WTC11 (cell line): ENCODE measurements at regions not wholly inside any gene's neighbourhood (a gene's known extent, or its start where the extent isn't known, plus 50 kb on each side); places are given as distances from the start of the nearest gene placed in this dataset.
"Not testable (repeated sequence)": the region's sequence is repeated elsewhere in the genome, so short reads cannot be mapped to it uniquely, and the experiment has no call there.

ENCODE experiments used
- ATAC-seq: fragments of 200-7000 bp; cut with Tn5 transposase; 2 replicates; pipeline ENCODE4 v1.10.0; 2021; ENCODE audit warnings: mild to moderate bottlenecking, moderate library complexity
- CTCF ChIA-PET: fragments of 300-600 bp; sonication (Branson Sonifier 250); formaldehyde crosslinking; loops from one replicate; lab custom pipeline; 2021; ENCODE audit warnings: antibody characterized with exemption; lab: Charles Lee
- POLR2A ChIA-PET: fragments of 350-600 bp; sonication (Branson Sonifier 250); formaldehyde crosslinking; loops from one replicate; lab custom pipeline; 2021; ENCODE audit warnings: antibody characterized with exemption; lab: Charles Lee
- DNase-seq: peaks from one replicate; pipeline ENCODE4 v3.0.0; 2021; ENCODE audit warnings: low spot score
- H3K27ac Mint-ChIP-seq: 2 replicates; pipeline ENCODE4 v1.8.0; 2021; ENCODE audit warnings: mixed read lengths
- H3K27me3 Mint-ChIP-seq: 2 replicates; pipeline ENCODE4 v1.8.0; 2021; ENCODE audit warnings: low read depth, mild to moderate bottlenecking, moderate library complexity, mixed read lengths
- H3K36me3 Mint-ChIP-seq: 2 replicates; pipeline ENCODE4 v1.8.0; 2021; ENCODE audit warnings: mixed read lengths
- H3K4me1 Mint-ChIP-seq: 2 replicates; pipeline ENCODE4 v1.8.0; 2022; ENCODE audit warnings: mixed read lengths
- H3K4me3 Mint-ChIP-seq: 2 replicates; pipeline ENCODE4 v1.8.0; 2021; ENCODE audit warnings: mild to moderate bottlenecking, moderate library complexity, mixed read lengths
- H3K9me3 Mint-ChIP-seq: 2 replicates; pipeline ENCODE4 v1.8.0; 2021; ENCODE audit warnings: mixed read lengths
- AR ChIP-seq: fragments of 250-450 bp; sonication (Bioruptor Pico); IDR thresholded peaks from 2 replicates; pipeline ENCODE4 v1.9.0; 2021; ENCODE audit warnings: mild to moderate bottlenecking
- ATF1 ChIP-seq: sonication (generic); formaldehyde crosslinking; IDR thresholded peaks from 2 replicates; pipeline ENCODE4 v1.8.1; 2023; ENCODE audit warnings: mild to moderate bottlenecking, moderate library complexity, missing genetic modification reagents
- ATF3 ChIP-seq: sonication (generic); formaldehyde crosslinking; conservative IDR thresholded peaks from 2 replicates; pipeline ENCODE4 v1.8.1; 2022; ENCODE audit warnings: mild to moderate bottlenecking, missing genetic modification reagents
- ATF6 ChIP-seq: sonication (generic); formaldehyde crosslinking; IDR thresholded peaks from 2 replicates; pipeline ENCODE4 v1.8.1; 2023; ENCODE audit warnings: mild to moderate bottlenecking, missing genetic modification reagents
- CDX4 ChIP-seq: fragments of 250-450 bp; sonication (Bioruptor Pico); IDR thresholded peaks from 2 replicates; pipeline ENCODE4 v1.9.0; 2021; ENCODE audit warnings: moderate library complexity, mild to moderate bottlenecking, inconsistent platforms, borderline replicate concordance
- GABPB1 ChIP-seq: sonication (generic); formaldehyde crosslinking; IDR thresholded peaks from 2 replicates; pipeline ENCODE4 v1.8.1; 2023; ENCODE audit warnings: mild to moderate bottlenecking, missing genetic modification reagents
- HMGA2 ChIP-seq: fragments of 250-450 bp; sonication (Bioruptor Pico); IDR thresholded peaks from 2 replicates; pipeline ENCODE4 v1.4.0; 2021; ENCODE audit warnings: mild to moderate bottlenecking, moderate library complexity
- IRF1 ChIP-seq: sonication (generic); formaldehyde crosslinking; IDR thresholded peaks from 2 replicates; pipeline ENCODE4 v1.8.0; 2023; ENCODE audit warnings: missing genetic modification reagents
- JUN ChIP-seq: sonication (generic); formaldehyde crosslinking; IDR thresholded peaks from 2 replicates; pipeline ENCODE4 v1.8.0; 2023; ENCODE audit warnings: mild to moderate bottlenecking, missing genetic modification reagents
- KAT7 ChIP-seq: sonication (generic); formaldehyde crosslinking; IDR thresholded peaks from 2 replicates; pipeline ENCODE4 v1.8.1; 2023; ENCODE audit warnings: missing genetic modification reagents, mild to moderate bottlenecking, borderline replicate concordance
- MLX ChIP-seq: sonication (generic); formaldehyde crosslinking; IDR thresholded peaks from 2 replicates; pipeline ENCODE4 v1.8.1; 2023; ENCODE audit warnings: mild to moderate bottlenecking, missing genetic modification reagents, moderate library complexity
- MYBL2 ChIP-seq: sonication (generic); formaldehyde crosslinking; IDR thresholded peaks from 2 replicates; pipeline ENCODE4 v1.8.1; 2023; ENCODE audit warnings: mild to moderate bottlenecking, moderate library complexity, missing genetic modification reagents
- NFE2L1 ChIP-seq: sonication (generic); formaldehyde crosslinking; IDR thresholded peaks from 2 replicates; pipeline ENCODE4 v1.8.1; 2023; ENCODE audit warnings: missing genetic modification reagents
- NR2C2 ChIP-seq: sonication (generic); formaldehyde crosslinking; IDR thresholded peaks from 2 replicates; pipeline ENCODE4 v1.8.0; 2022; ENCODE audit warnings: mild to moderate bottlenecking, missing genetic modification reagents
- NR3C1 ChIP-seq: sonication (generic); formaldehyde crosslinking; conservative IDR thresholded peaks from 2 replicates; pipeline ENCODE4 v1.8.1; 2023; ENCODE audit warnings: low read depth, mild to moderate bottlenecking, missing genetic modification reagents
- PRRX2 ChIP-seq: fragments of 250-450 bp; sonication (Bioruptor Pico); IDR thresholded peaks from 2 replicates; pipeline ENCODE4 v1.8.0; 2021; ENCODE audit warnings: mild to moderate bottlenecking
- SMAD4 ChIP-seq: sonication (generic); formaldehyde crosslinking; IDR thresholded peaks from 2 replicates; pipeline ENCODE4 v1.8.0; 2022; ENCODE audit warnings: mild to moderate bottlenecking, missing genetic modification reagents
- SOX15 ChIP-seq: fragments of 250-450 bp; sonication (Bioruptor Pico); IDR thresholded peaks from 2 replicates; pipeline ENCODE4 v1.9.0; 2021; ENCODE audit warnings: mild to moderate bottlenecking
- SP1 ChIP-seq: sonication (generic); formaldehyde crosslinking; conservative IDR thresholded peaks from 2 replicates; pipeline ENCODE4 v1.8.1; 2022; ENCODE audit warnings: missing genetic modification reagents
- USF2 ChIP-seq: sonication (generic); formaldehyde crosslinking; IDR thresholded peaks from 2 replicates; pipeline ENCODE4 v1.8.1; 2023; ENCODE audit warnings: mild to moderate bottlenecking, missing genetic modification reagents, moderate library complexity
- ZBTB21 ChIP-seq: sonication (generic); formaldehyde crosslinking; IDR thresholded peaks from 2 replicates; pipeline ENCODE4 v1.8.1; 2023; ENCODE audit warnings: mild to moderate bottlenecking, missing genetic modification reagents, borderline replicate concordance
- ZNF317 ChIP-seq: sonication (generic); formaldehyde crosslinking; IDR thresholded peaks from 2 replicates; pipeline ENCODE4 v1.8.1; 2023; ENCODE audit warnings: low read depth, mild to moderate bottlenecking, moderate library complexity, missing genetic modification reagents, borderline replicate concordance
- ZNF423 ChIP-seq: fragments of 250-450 bp; sonication (Bioruptor Pico); IDR thresholded peaks from 2 replicates; pipeline ENCODE4 v2.1.2; 2022; ENCODE audit warnings: mild to moderate bottlenecking, moderate library complexity

- DNase-seq (no peak), ATAC-seq (no peak)
- H3K4me3 Mint-ChIP-seq = no peak overlapping the region
- POLR2A ChIA-PET = no interaction called here
- CTCF ChIA-PET = interaction anchor here (1.2 to 1.9 kb wide), 2 partner anchors 12 to 332 kb away, joined by 3 to 7 read pairs; no protein-coding TSS in a partner anchor
- H3K9me3 Mint-ChIP-seq = peaks cover 17% of the 10 kb centered on the region
- no peaks in the 10 kb centered on the region for H3K27me3 Mint-ChIP-seq
- TF ChIP-seq AR (CRISPR knock-in tag) (no peak), ZBTB21 (no peak)
- no peaks in the 10 kb centered on the region for H3K4me1 Mint-ChIP-seq
- 0 out of 2 replicates have a peak, but pooled peaks cover 3% of the 10 kb centered on the region for H3K36me3 Mint-ChIP-seq
- no peak overlapping the region for H3K27ac Mint-ChIP-seq
These were observed 323.7 kb upstream of the FAM78B start for GRCh38 chr1:166490437-166490991.

- peaks cover 39% of the 10 kb centered on the region for H3K9me3 Mint-ChIP-seq
- CTCF ChIA-PET, POLR2A ChIA-PET, H3K4me3 Mint-ChIP-seq, H3K4me1 Mint-ChIP-seq, H3K27ac Mint-ChIP-seq, DNase-seq, H3K36me3 Mint-ChIP-seq, ATAC-seq, H3K27me3 Mint-ChIP-seq: not testable (repeated sequence)
These were observed 327.0 kb upstream of the FAM78B start for GRCh38 chr1:166493765-166494164.

GRCh38 chr1:166507347-166507746, 331.9 kb upstream of the POGK start:
- H3K27ac Mint-ChIP-seq = no peak overlapping the region
- no peaks in the 10 kb centered on the region for H3K27me3 Mint-ChIP-seq
- DNase-seq (no peak), ATAC-seq (no peak)
- POLR2A ChIA-PET = no interaction called here
- H3K4me3 Mint-ChIP-seq = no peak overlapping the region
- TF ChIP-seq CDX4 (CRISPR knock-in tag) (no peak), USF2 (CRISPR knock-in tag) (no peak), HMGA2 (CRISPR knock-in tag) (peak; percentile 94; the same call in 1 of the 2 replicates), NR3C1 (CRISPR knock-in tag) (no peak), ATF3 (CRISPR knock-in tag) (no peak), KAT7 (CRISPR knock-in tag) (no peak), GABPB1 (no peak), IRF1 (no peak), ZNF423 (no peak)
- CTCF ChIA-PET = no interaction called here
- no peaks in the 10 kb centered on the region for H3K4me1 Mint-ChIP-seq
- H3K36me3 Mint-ChIP-seq = 0 out of 2 replicates have a peak, but pooled peaks cover 5% of the 10 kb centered on the region
- H3K9me3 Mint-ChIP-seq = peaks cover 29% of the 10 kb centered on the region

- DNase-seq = no peak
- ChIA-PET CTCF (no interaction called here), POLR2A (no interaction called here)
- Mint-ChIP-seq H3K27ac (no peak overlapping the region), H3K36me3 (peaks cover 23% of the 10 kb centered on the region), H3K9me3 (peaks cover 44% of the 10 kb centered on the region), H3K27me3 (no peaks in the 10 kb centered on the region), H3K4me3 (no peak overlapping the region), H3K4me1 (no peaks in the 10 kb centered on the region)
- ATAC-seq = no peak
- no peak for TF ChIP-seq JUN
- no peak for TF ChIP-seq SOX15 (CRISPR knock-in tag)
- no peak for TF ChIP-seq ATF6
- no peak for TF ChIP-seq NFE2L1 (CRISPR knock-in tag)
- no peak for TF ChIP-seq MYBL2 (CRISPR knock-in tag)
- TF ChIP-seq ZNF423 = no peak
- TF ChIP-seq SP1 (CRISPR knock-in tag) = no peak
- no peak for TF ChIP-seq ZNF317 (CRISPR knock-in tag)
- no peak for TF ChIP-seq SMAD4 (CRISPR knock-in tag)
- TF ChIP-seq PRRX2 = no peak
- TF ChIP-seq NR2C2 = no peak
- TF ChIP-seq ATF1 = no peak
- no peak for TF ChIP-seq MLX (CRISPR knock-in tag)
These were observed 327.5 kb upstream of the POGK start for GRCh38 chr1:166511761-166512160.
